DND-41 (cell line): ENCODE measurements at regions not wholly inside any gene's neighbourhood (a gene's known extent, or its start where the extent isn't known, plus 50 kb on each side); places are given as distances from the start of the nearest gene placed in this dataset.

Experiments
- ATAC-seq: fragments of 200-7000 bp; cut with Tn5 transposase; 3 replicates; pipeline ENCODE4 v1.9.1; 2021; ENCODE audit warnings: low read depth; ENCODE audit not compliant: insufficient read depth
- DNase-seq: peaks from one replicate; pipeline ENCODE4 v3.0.0-alpha.2; 2020
- H2AFZ ChIP-seq: 2 replicates; pipeline ENCODE4 v1.6.0; 2012; ENCODE audit warnings: low read depth, low read length
- H3K27ac ChIP-seq: 2 replicates; pipeline ENCODE4 v1.5.1; 2012; ENCODE audit warnings: low read length, inconsistent platforms
- H3K27me3 ChIP-seq: fragments of 200-600 bp; sonication (generic); 2 replicates; pipeline ENCODE4 v1.6.0; 2012; ENCODE audit warnings: low read length, mild to moderate bottlenecking, inconsistent platforms; ENCODE audit not compliant: insufficient read depth, poor library complexity
- H3K36me3 ChIP-seq: 2 replicates; pipeline ENCODE4 v1.5.1; 2012; ENCODE audit warnings: low read length, inconsistent platforms; ENCODE audit not compliant: insufficient read depth
- H3K4me1 ChIP-seq: 2 replicates; pipeline ENCODE4 v1.5.1; 2012; ENCODE audit warnings: mild to moderate bottlenecking, low read length; ENCODE audit not compliant: insufficient read depth
- H3K4me2 ChIP-seq: 2 replicates; pipeline ENCODE4 v1.6.0; 2012; ENCODE audit warnings: mild to moderate bottlenecking, moderate library complexity, low read length, inconsistent platforms; ENCODE audit not compliant: insufficient read depth
- H3K4me3 ChIP-seq, 2 experiments: fragments of 200-600 bp in 1 of 2; shearing (Covaris generic) in 1 of 2; 2 replicates each; pipeline ENCODE4 v1.5.1; 2012 to 2016; ENCODE audit warnings: inconsistent platforms in 2 of 2, low read length in 2 of 2, mild to moderate bottlenecking in 2 of 2, low read depth in 1 of 2, moderate library complexity in 1 of 2
- H3K79me2 ChIP-seq: 2 replicates; pipeline ENCODE4 v1.6.0; 2012; ENCODE audit warnings: low read length, inconsistent platforms; ENCODE audit not compliant: insufficient read depth
- H3K9ac ChIP-seq: 2 replicates; pipeline ENCODE4 v1.6.0; 2012; ENCODE audit warnings: low read depth, mild to moderate bottlenecking, inconsistent platforms, low read length, moderate library complexity
- H3K9me3 ChIP-seq: 2 replicates; pipeline ENCODE4 v1.5.1; 2012; ENCODE audit warnings: low read length, moderate library complexity, mild to moderate bottlenecking, inconsistent platforms; ENCODE audit not compliant: insufficient read depth, severe bottlenecking
- H4K20me1 ChIP-seq: 2 replicates; pipeline ENCODE4 v1.6.0; 2012; ENCODE audit warnings: low read length; ENCODE audit not compliant: insufficient read depth
- CTCF ChIP-seq: IDR thresholded peaks from 2 replicates; pipeline ENCODE4 v1.5.1; 2012; ENCODE audit warnings: borderline replicate concordance, low read length, moderate library complexity, mild to moderate bottlenecking; ENCODE audit not compliant: poor library complexity, severe bottlenecking; ENCODE audit errors: extremely low read depth
- EZH2 ChIP-seq: IDR thresholded peaks from 3 replicates; pipeline ENCODE4 v1.6.1; 2012; ENCODE audit warnings: borderline replicate concordance, low read depth, mild to moderate bottlenecking, moderate library complexity, low read length, inconsistent platforms; ENCODE audit not compliant: severe bottlenecking

GRCh38 chr3:144756704-144757440 is 785.2 kb downstream of the DIPK2A start:
- H3K27me3 ChIP-seq, result no peaks in the 10 kb centered on the region
- ATAC-seq (no peak), DNase-seq (no peak)
- no peaks in the 10 kb centered on the region for H3K9me3 ChIP-seq
- no peaks in the 10 kb centered on the region for H4K20me1 ChIP-seq
- TF ChIP-seq CTCF (no peak), EZH2 (no peak)
- H3K36me3 ChIP-seq, result no peaks in the 10 kb centered on the region
- no peaks in the 10 kb centered on the region for H3K79me2 ChIP-seq
- H2AFZ ChIP-seq, result no peak overlapping the region
- H3K9ac ChIP-seq, result no peak overlapping the region
- no peak overlapping the region for H3K4me2 ChIP-seq
- no peaks in the 10 kb centered on the region for H3K4me1 ChIP-seq
- no peak overlapping the region for H3K27ac ChIP-seq
- no peak overlapping the region for H3K4me3 ChIP-seq

GRCh38 chr3:144760831-144761230 is 789.2 kb downstream of the DIPK2A start:
- Histone ChIP-seq H3K9me3 (no peaks in the 10 kb centered on the region), H3K36me3 (no peaks in the 10 kb centered on the region), H3K4me1 (no peaks in the 10 kb centered on the region), H3K27me3 (no peaks in the 10 kb centered on the region), H2AFZ (no peak overlapping the region), H3K27ac (no peak overlapping the region), H3K79me2 (no peaks in the 10 kb centered on the region), H4K20me1 (no peaks in the 10 kb centered on the region), H3K4me3 (no peak overlapping the region), H3K9ac (no peak overlapping the region), H3K4me2 (no peak overlapping the region)
- no peak for TF ChIP-seq EZH2
- TF ChIP-seq CTCF, result no peak
- ATAC-seq (no peak), DNase-seq (no peak)

DNA sequence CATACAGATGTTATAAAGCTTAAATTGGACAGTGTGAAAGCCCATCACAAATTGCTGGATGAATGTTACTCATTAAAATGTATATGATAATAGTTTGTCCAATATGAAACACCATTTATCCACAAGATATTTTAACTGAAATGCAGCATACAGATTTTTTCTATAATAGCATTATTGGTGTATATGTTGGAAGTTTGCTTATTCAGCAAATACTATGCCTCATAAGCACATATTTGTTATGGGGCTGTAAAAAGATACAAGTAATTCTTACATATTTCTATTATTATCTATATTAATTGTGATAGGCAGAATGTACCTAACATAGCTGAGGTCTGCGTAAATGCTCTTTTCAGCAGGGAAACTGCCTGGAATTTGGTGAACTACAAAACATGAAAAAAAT is 790.5 kb downstream of the DIPK2A start:
- H3K4me3 ChIP-seq, result no peak overlapping the region
- no peaks in the 10 kb centered on the region for H3K79me2 ChIP-seq
- H3K4me1 ChIP-seq, result no peaks in the 10 kb centered on the region
- H4K20me1 ChIP-seq, result no peaks in the 10 kb centered on the region
- no peak overlapping the region for H3K9ac ChIP-seq
- DNase-seq (no peak), ATAC-seq (no peak)
- no peak overlapping the region for H3K27ac ChIP-seq
- H3K36me3 ChIP-seq, result no peaks in the 10 kb centered on the region
- no peak overlapping the region for H2AFZ ChIP-seq
- H3K9me3 ChIP-seq, result no peaks in the 10 kb centered on the region
- TF ChIP-seq CTCF (no peak), EZH2 (no peak)
- H3K27me3 ChIP-seq, result no peaks in the 10 kb centered on the region
- H3K4me2 ChIP-seq, result no peak overlapping the region
